DOHH2 (cell line): ENCODE measurements at regions not wholly inside any gene's neighbourhood (a gene's known extent, or its start where the extent isn't known, plus 50 kb on each side); places are given as distances from the start of the nearest gene placed in this dataset.

Experiments
- H3F3A ChIP-seq: fragments of 200-600 bp; sonication (generic), shearing (Covaris generic); 2 replicates; pipeline ENCODE4 v1.6.0; 2016; ENCODE audit warnings: antibody characterized with exemption, mild to moderate bottlenecking; ENCODE audit not compliant: control insufficient read depth, insufficient read depth
- H3K27ac ChIP-seq: fragments of 200-600 bp; sonication (generic); 2 replicates; pipeline ENCODE4 v1.5.1; 2014; ENCODE audit warnings: low read depth, mild to moderate bottlenecking, low read length, moderate library complexity
- H3K27me3 ChIP-seq: fragments of 200-600 bp; sonication (generic); 2 replicates; pipeline ENCODE4 v1.6.1; 2014; ENCODE audit warnings: mild to moderate bottlenecking, low read length, mixed read lengths; ENCODE audit not compliant: control insufficient read depth
- H3K36me3 ChIP-seq: fragments of 200-600 bp; sonication (generic); 2 replicates; pipeline ENCODE4 v1.6.1; 2014; ENCODE audit warnings: mild to moderate bottlenecking, low read length, moderate library complexity, mixed read lengths; ENCODE audit not compliant: control insufficient read depth
- H3K4me1 ChIP-seq: fragments of 200-600 bp; sonication (generic); 2 replicates; pipeline ENCODE4 v1.6.1; 2014; ENCODE audit warnings: mild to moderate bottlenecking, low read length, mixed read lengths; ENCODE audit not compliant: control insufficient read depth
- H3K4me2 ChIP-seq: fragments of 200-600 bp; sonication (generic); 2 replicates; pipeline ENCODE4 v1.6.0; 2014; ENCODE audit warnings: mild to moderate bottlenecking, low read length, moderate library complexity
- H3K4me3 ChIP-seq: fragments of 200-600 bp; sonication (generic); 2 replicates; pipeline ENCODE4 v1.5.1; 2014; ENCODE audit warnings: mild to moderate bottlenecking, low read length, mixed read lengths
- H3K79me2 ChIP-seq: fragments of 200-600 bp; sonication (generic); 2 replicates; pipeline ENCODE4 v1.6.1; 2014; ENCODE audit warnings: mild to moderate bottlenecking, low read length, mixed read lengths; ENCODE audit not compliant: control insufficient read depth
- H3K9me2 ChIP-seq: fragments of 200-600 bp; sonication (generic); replicated peaks from 2 replicates; pipeline ENCODE4 v1.6.1; 2014; ENCODE audit warnings: mild to moderate bottlenecking, low read length, mixed read lengths; ENCODE audit not compliant: control insufficient read depth
- H3K9me3 ChIP-seq: fragments of 200-600 bp; sonication (generic); 2 replicates; pipeline ENCODE4 v1.6.1; 2014; ENCODE audit warnings: antibody characterized with exemption, low read length, mixed read lengths; ENCODE audit not compliant: control insufficient read depth, insufficient read depth
- H4K20me1 ChIP-seq: fragments of 200-600 bp; sonication (generic); 2 replicates; pipeline ENCODE4 v1.6.0; 2014; ENCODE audit warnings: low read depth, mild to moderate bottlenecking, antibody characterized with exemption, low read length, moderate library complexity; ENCODE audit not compliant: control insufficient read depth, insufficient read depth
- EZH2phosphoT487 ChIP-seq: fragments of 200-600 bp; sonication (generic); IDR thresholded peaks from 2 replicates; pipeline ENCODE4 v1.6.1; 2017; ENCODE audit warnings: borderline replicate concordance, mild to moderate bottlenecking, antibody characterized with exemption, low read length, moderate library complexity, mixed read lengths
- TF ChIP-seq, protein P1 (sequence below): fragments of 200-600 bp; sonication (generic); IDR thresholded peaks from one replicate; pipeline ENCODE4 v1.5.1; 2014; ENCODE audit warnings: antibody characterized with exemption, mild to moderate bottlenecking, low read depth, low read length; ENCODE audit not compliant: poor library complexity, severe bottlenecking

DNA sequence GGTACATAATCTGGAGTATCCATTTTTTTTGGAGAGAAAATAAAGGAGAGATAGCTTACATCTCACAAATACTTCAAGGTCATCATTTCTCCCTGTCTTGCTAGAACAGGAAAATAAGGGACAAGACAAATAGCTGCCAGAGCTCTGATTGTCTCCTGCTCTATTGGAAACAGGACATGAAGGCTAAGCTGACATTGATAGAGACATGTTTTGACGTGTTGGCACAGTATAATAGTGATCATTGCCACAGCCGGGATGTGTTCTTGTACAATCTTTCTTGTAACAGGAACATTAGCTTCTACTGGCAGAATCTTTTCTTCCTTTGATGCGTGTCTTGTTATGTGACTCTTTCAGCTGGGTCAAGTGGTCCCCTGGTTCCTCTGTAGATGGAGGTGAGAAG lies 279.3 kb upstream of the MTPN start:
- TF ChIP-seq EZH2phosphoT487 = no peak
- TF ChIP-seq, protein P1, sequence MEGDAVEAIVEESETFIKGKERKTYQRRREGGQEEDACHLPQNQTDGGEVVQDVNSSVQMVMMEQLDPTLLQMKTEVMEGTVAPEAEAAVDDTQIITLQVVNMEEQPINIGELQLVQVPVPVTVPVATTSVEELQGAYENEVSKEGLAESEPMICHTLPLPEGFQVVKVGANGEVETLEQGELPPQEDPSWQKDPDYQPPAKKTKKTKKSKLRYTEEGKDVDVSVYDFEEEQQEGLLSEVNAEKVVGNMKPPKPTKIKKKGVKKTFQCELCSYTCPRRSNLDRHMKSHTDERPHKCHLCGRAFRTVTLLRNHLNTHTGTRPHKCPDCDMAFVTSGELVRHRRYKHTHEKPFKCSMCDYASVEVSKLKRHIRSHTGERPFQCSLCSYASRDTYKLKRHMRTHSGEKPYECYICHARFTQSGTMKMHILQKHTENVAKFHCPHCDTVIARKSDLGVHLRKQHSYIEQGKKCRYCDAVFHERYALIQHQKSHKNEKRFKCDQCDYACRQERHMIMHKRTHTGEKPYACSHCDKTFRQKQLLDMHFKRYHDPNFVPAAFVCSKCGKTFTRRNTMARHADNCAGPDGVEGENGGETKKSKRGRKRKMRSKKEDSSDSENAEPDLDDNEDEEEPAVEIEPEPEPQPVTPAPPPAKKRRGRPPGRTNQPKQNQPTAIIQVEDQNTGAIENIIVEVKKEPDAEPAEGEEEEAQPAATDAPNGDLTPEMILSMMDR = no peak
- Histone ChIP-seq H3F3A (no peaks in the 10 kb centered on the region), H3K4me3 (no peak overlapping the region), H3K27ac (no peak overlapping the region), H4K20me1 (no peaks in the 10 kb centered on the region), H3K36me3 (no peaks in the 10 kb centered on the region), H3K4me2 (no peak overlapping the region), H3K27me3 (no peaks in the 10 kb centered on the region), H3K9me2 (no peaks in the 10 kb centered on the region), H3K79me2 (no peaks in the 10 kb centered on the region), H3K9me3 (no peaks in the 10 kb centered on the region), H3K4me1 (no peaks in the 10 kb centered on the region)

DNA sequence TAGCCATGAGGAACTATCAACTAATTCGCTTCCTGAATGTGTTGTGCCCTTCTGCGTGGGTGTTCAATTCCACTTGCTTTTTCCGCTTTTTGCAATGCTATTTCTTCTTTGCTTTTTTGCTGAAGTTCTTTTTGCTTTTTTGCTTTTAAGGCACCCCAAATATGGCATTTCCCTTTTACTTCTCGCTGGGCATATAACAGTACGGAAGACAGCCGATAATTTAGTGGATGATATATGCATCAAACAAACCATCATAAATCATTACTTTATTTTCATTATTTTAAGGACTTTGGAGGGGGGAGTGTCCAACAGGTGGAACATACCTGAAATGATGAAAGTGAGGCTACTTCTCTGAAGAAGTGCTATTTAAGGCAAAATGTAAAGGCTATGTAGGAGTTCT lies 277.0 kb upstream of the MTPN start:
- Histone ChIP-seq H3K4me1 (no peaks in the 10 kb centered on the region), H3K4me3 (no peak overlapping the region), H3F3A (no peaks in the 10 kb centered on the region), H3K9me2 (no peaks in the 10 kb centered on the region), H3K27me3 (no peaks in the 10 kb centered on the region), H3K4me2 (no peak overlapping the region), H3K27ac (no peak overlapping the region), H4K20me1 (no peaks in the 10 kb centered on the region), H3K9me3 (no peaks in the 10 kb centered on the region), H3K36me3 (no peaks in the 10 kb centered on the region), H3K79me2 (no peaks in the 10 kb centered on the region)
- TF ChIP-seq, protein P1 = no peak
- TF ChIP-seq EZH2phosphoT487 = no peak

DNA sequence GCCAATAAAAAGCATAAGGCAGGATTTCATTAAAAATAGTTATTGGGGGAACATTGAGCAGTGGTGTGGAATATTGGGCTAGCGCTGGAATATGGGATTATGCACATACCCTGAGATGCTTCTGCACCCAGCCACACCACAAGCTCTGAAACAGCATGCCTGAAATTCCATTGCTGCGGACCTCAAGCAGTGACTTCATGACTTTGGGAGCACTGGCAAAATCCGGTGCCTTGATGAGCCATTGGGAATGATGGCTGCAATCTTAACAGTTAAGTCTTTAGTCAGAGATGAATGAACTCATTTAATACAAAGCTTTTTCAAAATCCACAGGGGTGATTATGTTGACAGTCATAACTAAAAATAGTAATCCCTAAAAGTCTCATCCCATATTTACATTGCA lies 274.7 kb upstream of the MTPN start:
- no peaks in the 10 kb centered on the region for H3F3A ChIP-seq
- TF ChIP-seq EZH2phosphoT487 = no peak
- TF ChIP-seq, protein P1 = no peak
- no peak overlapping the region for H3K27ac ChIP-seq
- no peaks in the 10 kb centered on the region for H3K36me3 ChIP-seq
- H3K27me3 ChIP-seq = no peaks in the 10 kb centered on the region
- no peaks in the 10 kb centered on the region for H3K9me3 ChIP-seq
- no peak overlapping the region for H3K4me2 ChIP-seq
- H3K4me3 ChIP-seq = no peak overlapping the region
- H3K4me1 ChIP-seq = no peaks in the 10 kb centered on the region
- H3K79me2 ChIP-seq = no peaks in the 10 kb centered on the region
- no peaks in the 10 kb centered on the region for H3K9me2 ChIP-seq
- no peaks in the 10 kb centered on the region for H4K20me1 ChIP-seq

DNA sequence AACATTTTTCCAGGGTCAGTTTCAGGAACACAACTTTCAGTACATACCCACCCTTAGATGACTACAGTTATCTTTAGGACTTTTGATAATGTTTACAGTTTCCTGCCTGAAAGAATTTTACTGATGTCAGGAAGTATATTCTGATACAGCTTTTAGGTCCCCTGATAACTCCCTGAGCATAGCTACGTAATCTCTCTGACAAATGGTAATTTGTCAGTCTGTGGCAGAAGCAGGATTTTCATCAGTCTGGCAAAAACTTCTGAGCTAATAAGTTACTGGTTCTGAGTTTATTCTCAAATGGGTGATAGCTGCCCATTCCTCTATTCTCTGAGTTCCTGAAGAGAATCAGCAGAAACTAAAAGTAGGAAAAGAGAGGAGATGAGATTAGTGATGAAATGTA lies 270.1 kb upstream of the MTPN start:
- no peak overlapping the region for H3K4me2 ChIP-seq
- H3K9me2 ChIP-seq = no peaks in the 10 kb centered on the region
- H3F3A ChIP-seq = no peaks in the 10 kb centered on the region
- no peaks in the 10 kb centered on the region for H3K9me3 ChIP-seq
- no peaks in the 10 kb centered on the region for H3K4me1 ChIP-seq
- H3K27me3 ChIP-seq = no peaks in the 10 kb centered on the region
- H3K79me2 ChIP-seq = no peaks in the 10 kb centered on the region
- H3K4me3 ChIP-seq = no peak overlapping the region
- H4K20me1 ChIP-seq = no peaks in the 10 kb centered on the region
- H3K36me3 ChIP-seq = no peaks in the 10 kb centered on the region
- H3K27ac ChIP-seq = no peak overlapping the region
- TF ChIP-seq, protein P1 = no peak
- no peak for TF ChIP-seq EZH2phosphoT487
